H9 (cell line): ENCODE measurements at regions not wholly inside any gene's neighbourhood (a gene's known extent, or its start where the extent isn't known, plus 50 kb on each side); places are given as distances from the start of the nearest gene placed in this dataset.
A peak's percentile ranks its signal among the peaks of the same experiment; 100 is the strongest.

Experiments
- DNase-seq: peaks from one replicate; pipeline ENCODE4 v3.0.0-alpha.2; 2017
- H2AFZ ChIP-seq: one replicate; pipeline ENCODE4 v1.6.1; 2013; ENCODE audit warnings: mild to moderate bottlenecking, low read length, control low read depth, moderate library complexity
- H2AK5ac ChIP-seq: 2 replicates; pipeline ENCODE4 v1.6.1; 2013; ENCODE audit warnings: low read length, control low read depth, mixed read lengths; ENCODE audit not compliant: insufficient read length
- H2BK120ac ChIP-seq: one replicate; pipeline ENCODE4 v1.6.1; 2013; ENCODE audit warnings: low read depth, mild to moderate bottlenecking, low read length, control low read depth, inconsistent platforms; ENCODE audit not compliant: poor library complexity, severe bottlenecking
- H2BK12ac ChIP-seq: 2 replicates; pipeline ENCODE4 v1.6.1; 2013; ENCODE audit warnings: low read length, control low read depth, mixed read lengths, low read depth; ENCODE audit not compliant: insufficient read length
- H2BK15ac ChIP-seq: 2 replicates; pipeline ENCODE4 v1.6.1; 2013; ENCODE audit warnings: low read depth, low read length, control low read depth
- H2BK20ac ChIP-seq: one replicate; pipeline ENCODE4 v1.6.1; 2013; ENCODE audit warnings: low read depth, mild to moderate bottlenecking, low read length, control low read depth, inconsistent platforms; ENCODE audit not compliant: poor library complexity, severe bottlenecking
- H2BK5ac ChIP-seq: 2 replicates; pipeline ENCODE4 v1.6.1; 2013; ENCODE audit warnings: low read length, control low read depth, mixed read lengths; ENCODE audit not compliant: insufficient read length
- H3K14ac ChIP-seq: 2 replicates; pipeline ENCODE4 v1.6.1; 2013; ENCODE audit warnings: low read length, control low read depth; ENCODE audit not compliant: insufficient read depth
- H3K18ac ChIP-seq: 2 replicates; pipeline ENCODE4 v1.6.1; 2013; ENCODE audit warnings: low read depth, mild to moderate bottlenecking, mixed read lengths, low read length, control low read depth; ENCODE audit not compliant: insufficient read length
- H3K23ac ChIP-seq: 2 replicates; pipeline ENCODE4 v1.6.1; 2013; ENCODE audit warnings: low read length, control low read depth, mixed read lengths, low read depth; ENCODE audit not compliant: insufficient read length
- H3K23me2 ChIP-seq: 2 replicates; pipeline ENCODE4 v1.6.1; 2013; ENCODE audit warnings: low read depth, mild to moderate bottlenecking, mixed read lengths, low read length, control low read depth; ENCODE audit not compliant: insufficient read length, poor library complexity, severe bottlenecking
- H3K27ac ChIP-seq: 2 replicates; pipeline ENCODE4 v1.5.1; 2013; ENCODE audit warnings: low read length, control low read depth, mixed read lengths, low read depth; ENCODE audit not compliant: insufficient read length
- H3K27me3 ChIP-seq: 2 replicates; pipeline ENCODE4 v1.6.1; 2013; ENCODE audit warnings: low read length, control low read depth, inconsistent platforms; ENCODE audit not compliant: insufficient read depth
- H3K4ac ChIP-seq: 2 replicates; pipeline ENCODE4 v1.6.1; 2013; ENCODE audit warnings: low read depth, mild to moderate bottlenecking, control low read depth, inconsistent platforms, low read length, moderate library complexity
- H3K4me1 ChIP-seq: 2 replicates; pipeline ENCODE4 v1.6.1; 2013; ENCODE audit warnings: low read length, control low read depth, inconsistent platforms; ENCODE audit not compliant: insufficient read depth
- H3K4me2 ChIP-seq: 2 replicates; pipeline ENCODE4 v1.6.1; 2013; ENCODE audit warnings: low read length, control low read depth, mixed read lengths; ENCODE audit not compliant: insufficient read length, insufficient read depth
- H3K56ac ChIP-seq: 2 replicates; pipeline ENCODE4 v1.6.1; 2013; ENCODE audit warnings: low read depth, mild to moderate bottlenecking, mixed read lengths, low read length, control low read depth; ENCODE audit not compliant: insufficient read length
- H3K79me1 ChIP-seq: 2 replicates; pipeline ENCODE4 v1.6.1; 2013; ENCODE audit warnings: low read depth, mild to moderate bottlenecking, moderate library complexity, low read length, control low read depth, inconsistent platforms; ENCODE audit not compliant: insufficient read depth, poor library complexity, severe bottlenecking
- H3K79me2 ChIP-seq: 2 replicates; pipeline ENCODE4 v1.6.1; 2013; ENCODE audit warnings: low read length, control low read depth, inconsistent platforms; ENCODE audit not compliant: insufficient read depth
- H3K9ac ChIP-seq: 2 replicates; pipeline ENCODE4 v1.6.1; 2013; ENCODE audit warnings: low read length, control low read depth, mixed read lengths; ENCODE audit not compliant: insufficient read length; ENCODE audit errors: extremely low read depth
- H3K9me3 ChIP-seq: one replicate; pipeline ENCODE4 v1.6.1; 2013; ENCODE audit warnings: low read depth, low read length, inconsistent platforms; ENCODE audit not compliant: control insufficient read depth
- H3T11ph ChIP-seq: one replicate; pipeline ENCODE4 v1.6.1; 2013; ENCODE audit warnings: mild to moderate bottlenecking, low read length, control low read depth, inconsistent platforms
- H4K20me1 ChIP-seq: one replicate; pipeline ENCODE4 v1.6.1; 2013; ENCODE audit not compliant: control insufficient read depth, insufficient read length, insufficient read depth
- H4K5ac ChIP-seq: 2 replicates; pipeline ENCODE4 v1.6.1; 2013; ENCODE audit warnings: low read depth, mild to moderate bottlenecking, mixed read lengths, low read length, control low read depth; ENCODE audit not compliant: insufficient read length
- H4K8ac ChIP-seq: replicated peaks from 2 replicates; pipeline ENCODE4 v1.6.1; 2013; ENCODE audit warnings: low read length, control low read depth, mixed read lengths, low read depth; ENCODE audit not compliant: insufficient read length
- H4K91ac ChIP-seq: 2 replicates; pipeline ENCODE4 v1.6.1; 2013; ENCODE audit warnings: low read depth, mild to moderate bottlenecking, moderate library complexity, mixed read lengths, low read length, control low read depth; ENCODE audit not compliant: insufficient read length
- H3K27ac Mint-ChIP-seq, 3 experiments: 2 replicates in 2 of 3; 3 replicates in 1 of 3; pipeline ENCODE4 v1.8.0; 2020 to 2021; ENCODE audit warnings: mixed read lengths in 3 of 3, mild to moderate bottlenecking in 1 of 3, moderate library complexity in 1 of 3
- H3K27me3 Mint-ChIP-seq: 2 replicates; pipeline ENCODE4 v1.8.0; 2021; ENCODE audit warnings: low read depth, mild to moderate bottlenecking, moderate library complexity, mixed read lengths
- H3K36me3 Mint-ChIP-seq, 3 experiments: 2 replicates in 2 of 3; 3 replicates in 1 of 3; pipeline ENCODE4 v1.8.0; 2020 to 2021; ENCODE audit warnings: low read depth in 3 of 3, mixed read lengths in 3 of 3; ENCODE audit not compliant: insufficient read depth in 1 of 3
- H3K4me1 Mint-ChIP-seq, 2 experiments: 2 replicates each; pipeline ENCODE4 v1.8.0; 2020; ENCODE audit warnings: mixed read lengths in 2 of 2
- H3K4me3 Mint-ChIP-seq, 2 experiments: 2 replicates in 1 of 2; 3 replicates in 1 of 2; pipeline ENCODE4 v1.8.0; 2020 to 2021; ENCODE audit warnings: mild to moderate bottlenecking in 2 of 2, mixed read lengths in 2 of 2, moderate library complexity in 1 of 2
- H3K9me3 Mint-ChIP-seq, 2 experiments: 2 replicates in 1 of 2; 3 replicates in 1 of 2; pipeline ENCODE4 v1.8.0; 2020; ENCODE audit warnings: mild to moderate bottlenecking in 2 of 2, mixed read lengths in 2 of 2, moderate library complexity in 1 of 2
- WGBS: extraction: QIAGEN DNeasy Blood & Tissue Kit; methylation state at CpG from one replicate; pipeline ENCODE4 v1.1.7; 2013; ENCODE audit warnings: missing lambda C conversion rate, low lambda C conversion rate, mixed read lengths; ENCODE audit not compliant: insufficient read length; ENCODE audit errors: extremely low coverage; 5-methylcytosine and 5-hydroxymethylcytosine counted together
- TF ChIP-seq, protein P1 (sequence below): fragments of 200-600 bp; sonication (generic); conservative IDR thresholded peaks from 3 replicates; pipeline ENCODE4 v1.8.0; 2021; ENCODE audit warnings: antibody characterized with exemption, mild to moderate bottlenecking

DNA sequence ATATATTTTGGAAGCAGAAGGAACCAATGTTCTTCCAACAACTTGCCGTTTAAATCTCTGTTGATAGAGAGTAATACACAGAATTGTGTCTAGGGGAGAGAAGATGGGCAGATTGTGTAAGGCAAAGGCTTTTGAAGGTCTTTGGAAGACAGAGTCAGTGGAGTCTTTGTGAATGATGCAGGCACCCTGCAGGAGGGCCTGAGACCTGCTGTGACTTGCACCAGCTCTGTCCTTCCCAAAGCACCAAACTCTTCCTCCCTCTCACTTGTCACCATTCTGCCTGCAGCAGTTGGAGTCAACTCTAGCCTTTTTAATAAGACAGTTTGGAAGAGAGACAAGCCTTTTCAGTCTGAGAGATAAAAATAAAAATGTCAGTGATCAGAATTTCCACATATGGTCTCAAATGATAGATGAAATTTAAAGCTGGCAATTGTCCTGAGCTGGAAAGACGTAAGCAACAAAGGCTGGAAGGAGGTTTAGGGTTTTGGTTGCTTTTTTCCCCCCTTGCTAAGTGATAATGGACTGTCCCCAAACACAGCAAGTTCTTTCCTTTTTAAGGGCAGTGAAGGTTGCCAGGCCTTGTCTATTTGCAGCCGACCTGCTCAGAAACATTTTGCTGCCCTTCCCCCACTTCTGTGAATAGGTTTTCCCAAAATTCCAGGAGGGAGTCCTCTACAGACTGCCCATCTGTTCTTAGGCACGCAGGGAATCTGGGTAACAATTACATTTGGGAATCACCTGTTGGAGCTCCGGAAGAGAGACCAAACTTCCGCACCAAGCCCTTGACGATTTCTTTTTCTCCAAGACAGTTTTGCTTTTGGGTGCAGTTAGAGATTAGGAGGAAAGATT is 103.0 kb upstream of the NTF3 start:
- Histone ChIP-seq H3K27me3 (no peaks in the 10 kb centered on the region), H4K20me1 (no peaks in the 10 kb centered on the region), H3K79me2 (no peaks in the 10 kb centered on the region), H3K9ac (no peak overlapping the region), H3K9me3 (no peaks in the 10 kb centered on the region), H3K79me1 (no peaks in the 10 kb centered on the region), H4K5ac (no peak overlapping the region), H2AK5ac (no peak overlapping the region), H3K56ac (no peak overlapping the region), H3K14ac (no peak overlapping the region), H2BK15ac (no peak overlapping the region), H4K91ac (no peak overlapping the region), H3K23me2 (no peaks in the 10 kb centered on the region), H2BK12ac (no peak overlapping the region), H4K8ac (no peak overlapping the region), H3K4me2 (no peak overlapping the region), H3K18ac (no peak overlapping the region), H3K23ac (no peak overlapping the region), H2BK120ac (no peak overlapping the region), H2AFZ (no peak overlapping the region), H3T11ph (no peak overlapping the region), H3K4me1 (no peaks in the 10 kb centered on the region; the same call in 1 of the 2 replicates), H3K27ac (no peak overlapping the region), H3K4ac (no peak overlapping the region), H2BK5ac (no peak overlapping the region), H2BK20ac (no peak overlapping the region)
- Mint-ChIP-seq H3K9me3 (peaks cover 3 to 4% of the 10 kb centered on the region in 2 experiments; a peak in 3 of 5 replicates), H3K36me3 (no peaks in the 10 kb centered on the region), H3K27ac (no peak overlapping the region), H3K4me1 (peaks cover 13% of the 10 kb centered on the region in 2 experiments), H3K4me3 (no peak overlapping the region), H3K27me3 (0 out of 2 replicates have a peak, but pooled peaks cover 1% of the 10 kb centered on the region)
- TF ChIP-seq, protein P1, sequence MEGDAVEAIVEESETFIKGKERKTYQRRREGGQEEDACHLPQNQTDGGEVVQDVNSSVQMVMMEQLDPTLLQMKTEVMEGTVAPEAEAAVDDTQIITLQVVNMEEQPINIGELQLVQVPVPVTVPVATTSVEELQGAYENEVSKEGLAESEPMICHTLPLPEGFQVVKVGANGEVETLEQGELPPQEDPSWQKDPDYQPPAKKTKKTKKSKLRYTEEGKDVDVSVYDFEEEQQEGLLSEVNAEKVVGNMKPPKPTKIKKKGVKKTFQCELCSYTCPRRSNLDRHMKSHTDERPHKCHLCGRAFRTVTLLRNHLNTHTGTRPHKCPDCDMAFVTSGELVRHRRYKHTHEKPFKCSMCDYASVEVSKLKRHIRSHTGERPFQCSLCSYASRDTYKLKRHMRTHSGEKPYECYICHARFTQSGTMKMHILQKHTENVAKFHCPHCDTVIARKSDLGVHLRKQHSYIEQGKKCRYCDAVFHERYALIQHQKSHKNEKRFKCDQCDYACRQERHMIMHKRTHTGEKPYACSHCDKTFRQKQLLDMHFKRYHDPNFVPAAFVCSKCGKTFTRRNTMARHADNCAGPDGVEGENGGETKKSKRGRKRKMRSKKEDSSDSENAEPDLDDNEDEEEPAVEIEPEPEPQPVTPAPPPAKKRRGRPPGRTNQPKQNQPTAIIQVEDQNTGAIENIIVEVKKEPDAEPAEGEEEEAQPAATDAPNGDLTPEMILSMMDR = no peak
- WGBS = no CpG with 5 or more reads among the region's 7 CpGs
- DNase-seq = peak; percentile 44
